ENCODE measurements at regions not wholly inside any gene's neighbourhood (a gene's known extent, or its start where the extent isn't known, plus 50 kb on each side); places are given as distances from the start of the nearest gene placed in this dataset.
"Not testable (repeated sequence)": the region's sequence is repeated elsewhere in the genome, so short reads cannot be mapped to it uniquely, and the experiment has no call there.

DNA sequence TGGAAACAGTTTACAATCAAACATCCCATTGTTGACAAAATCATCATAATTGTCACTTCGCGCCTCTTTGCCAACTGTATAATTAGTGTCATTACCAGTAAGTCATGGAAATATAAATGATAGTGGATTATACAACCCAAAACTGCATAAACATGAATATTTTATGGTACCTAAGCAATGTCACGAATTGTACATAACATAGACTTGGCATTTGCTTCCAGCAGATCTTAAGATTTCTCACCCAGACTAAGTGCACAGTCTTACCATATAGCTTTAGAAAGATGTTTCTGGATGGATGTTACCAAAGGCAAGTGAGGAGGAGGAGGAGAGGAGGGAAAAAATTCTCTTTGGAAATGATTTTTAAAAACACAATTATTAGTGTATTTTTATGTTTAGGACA, 113.4 kb upstream of the TAS2R1 start:
- H3K9me3 ChIP-seq (ENCODE audit: control insufficient read depth, low read length): no peaks in the 10 kb centered on the region
- no peaks in the 10 kb centered on the region for H3K36me3 ChIP-seq (ENCODE audit: control insufficient read depth, insufficient read depth, low read length)
- no peak overlapping the region for H3K27ac ChIP-seq (ENCODE audit: low read depth, low read length, severe bottlenecking)
- H3K4me1 ChIP-seq (ENCODE audit: control insufficient read depth, insufficient read depth, low read length, poor library complexity, severe bottlenecking): no peaks in the 10 kb centered on the region
- no CpG with 5 or more reads among the region's 3 CpGs for WGBS, 2 experiments (ENCODE audit: insufficient coverage in 2 of 2)
- no peak overlapping the region for H3K4me3 ChIP-seq (ENCODE audit: extremely low read depth, insufficient read depth, low read length, poor library complexity, severe bottlenecking)

DNA sequence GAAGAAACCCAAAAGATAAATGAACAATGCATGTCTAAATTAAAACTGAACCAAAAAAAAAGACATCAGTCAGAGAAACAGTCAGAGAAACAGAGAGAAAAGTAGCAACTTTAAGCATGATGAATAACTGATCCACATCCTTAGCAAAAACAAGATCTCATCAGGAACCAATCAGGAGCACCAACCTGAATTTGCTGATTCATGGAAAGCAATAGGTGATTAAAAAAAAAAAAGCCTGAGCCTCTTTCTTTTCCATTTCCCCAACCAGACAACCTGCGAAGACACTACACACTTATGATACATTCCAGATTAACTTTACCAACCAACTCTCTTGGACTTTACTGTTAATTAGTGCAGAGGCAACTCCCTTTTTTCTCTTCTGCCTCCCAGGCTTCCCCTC, 112.7 kb upstream of the TAS2R1 start:
- 100% methylated on average over 1 of the region's 1 CpG; no CpG with 5 or more reads in 1 of the 2 experiments for WGBS, 2 experiments (ENCODE audit: insufficient coverage in 2 of 2)
- Histone ChIP-seq H3K4me1 (ENCODE audit: control insufficient read depth, insufficient read depth, low read length, poor library complexity, severe bottlenecking) (no peaks in the 10 kb centered on the region), H3K9me3 (ENCODE audit: control insufficient read depth, low read length) (no peaks in the 10 kb centered on the region)

DNA sequence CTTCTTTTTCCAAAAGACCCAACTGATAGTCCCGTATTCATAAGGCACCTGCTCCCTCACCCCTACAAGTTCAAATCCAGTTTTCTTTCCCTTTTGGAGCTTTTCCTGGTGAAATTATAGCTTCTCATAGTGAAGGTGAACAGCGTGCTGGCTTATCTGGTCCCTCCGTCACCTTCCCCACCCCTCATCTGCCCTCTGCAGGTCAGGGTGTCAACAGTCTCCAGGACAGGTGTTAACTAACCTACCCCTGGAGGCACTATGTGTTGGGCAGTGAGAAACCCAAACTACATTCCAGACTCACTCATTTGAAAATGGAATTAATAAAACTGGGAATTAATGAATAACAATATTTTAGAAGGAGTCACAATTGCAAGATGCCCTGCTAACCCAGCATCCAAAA, 109.0 kb upstream of the TAS2R1 start:
- Histone ChIP-seq H3K4me1 (ENCODE audit: control insufficient read depth, insufficient read depth, low read length, poor library complexity, severe bottlenecking) (no peaks in the 10 kb centered on the region), H3K36me3 (ENCODE audit: control insufficient read depth, insufficient read depth, low read length) (no peaks in the 10 kb centered on the region), H3K27ac (ENCODE audit: low read depth, low read length, severe bottlenecking) (no peak overlapping the region), H3K4me3 (ENCODE audit: extremely low read depth, insufficient read depth, low read length, poor library complexity, severe bottlenecking) (no peak overlapping the region), H3K9me3 (ENCODE audit: control insufficient read depth, low read length) (no peaks in the 10 kb centered on the region)
- WGBS, 2 experiments (ENCODE audit: insufficient coverage in 2 of 2): 100% methylated on average over 1 of the region's 3 CpGs; no CpG with 5 or more reads in 1 of the 2 experiments

More for the DNA sequence above, 112.7 kb upstream of the TAS2R1 start:
- no peak overlapping the region for H3K4me3 ChIP-seq (ENCODE audit: extremely low read depth, insufficient read depth, low read length, poor library complexity, severe bottlenecking)
- no peak overlapping the region for H3K27ac ChIP-seq (ENCODE audit: low read depth, low read length, severe bottlenecking)
- no peaks in the 10 kb centered on the region for H3K36me3 ChIP-seq (ENCODE audit: control insufficient read depth, insufficient read depth, low read length)

DNA sequence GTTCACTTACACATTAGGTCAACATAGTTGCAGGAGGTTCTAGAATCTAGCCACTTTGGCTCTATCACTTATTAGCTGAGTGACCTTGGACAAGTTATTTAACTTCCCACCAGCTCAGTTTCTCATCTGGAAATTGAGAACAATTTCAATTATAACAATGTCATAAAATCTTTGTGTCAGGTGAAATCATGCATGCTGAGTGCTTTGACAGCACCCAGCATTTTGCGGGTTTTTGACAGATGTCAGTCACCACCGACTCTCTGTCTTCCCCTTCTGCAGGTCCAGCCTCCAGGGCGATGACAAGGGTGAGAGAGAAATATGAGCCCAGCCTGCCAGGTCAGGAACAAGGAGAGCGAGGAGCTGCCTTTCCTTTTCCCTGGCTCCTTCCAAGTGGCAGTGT, 107.1 kb upstream of the TAS2R1 start:
- 83 to 100% methylated on average over 2 to 3 of the region's 4 CpGs for WGBS, 2 experiments (ENCODE audit: insufficient coverage in 2 of 2)
- no peaks in the 10 kb centered on the region for H3K36me3 ChIP-seq (ENCODE audit: control insufficient read depth, insufficient read depth, low read length)
- H3K4me3 ChIP-seq (ENCODE audit: extremely low read depth, insufficient read depth, low read length, poor library complexity, severe bottlenecking): no peak overlapping the region
- no peaks in the 10 kb centered on the region for H3K9me3 ChIP-seq (ENCODE audit: control insufficient read depth, low read length)
- no peaks in the 10 kb centered on the region for H3K4me1 ChIP-seq (ENCODE audit: control insufficient read depth, insufficient read depth, low read length, poor library complexity, severe bottlenecking)
- H3K27ac ChIP-seq (ENCODE audit: low read depth, low read length, severe bottlenecking): no peak overlapping the region

DNA sequence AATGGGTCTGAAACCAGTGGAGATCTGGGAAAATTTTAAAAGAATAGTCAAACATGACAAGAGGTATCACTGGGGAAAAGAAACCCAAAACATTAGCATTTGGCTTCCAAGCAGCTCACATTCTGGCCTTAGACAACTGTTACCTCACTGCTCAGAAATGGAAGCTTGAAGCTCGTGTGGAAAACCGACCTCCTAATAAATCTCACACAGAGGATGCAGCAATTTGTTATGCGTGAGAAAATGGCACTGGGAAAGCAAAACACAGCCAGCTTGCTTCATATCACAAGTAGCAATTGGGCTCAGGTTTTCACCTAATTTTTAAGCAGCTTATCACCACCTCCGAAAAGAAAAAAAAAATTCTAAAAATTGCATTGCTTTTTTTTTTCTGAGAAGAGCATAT, 103.3 kb upstream of the TAS2R1 start:
- Histone ChIP-seq H3K36me3 (ENCODE audit: control insufficient read depth, insufficient read depth, low read length) (no peaks in the 10 kb centered on the region), H3K27ac (ENCODE audit: low read depth, low read length, severe bottlenecking) (no peak overlapping the region), H3K4me1 (ENCODE audit: control insufficient read depth, insufficient read depth, low read length, poor library complexity, severe bottlenecking) (no peaks in the 10 kb centered on the region), H3K9me3 (ENCODE audit: control insufficient read depth, low read length) (no peaks in the 10 kb centered on the region), H3K4me3 (ENCODE audit: extremely low read depth, insufficient read depth, low read length, poor library complexity, severe bottlenecking) (no peak overlapping the region)
- WGBS, 2 experiments (ENCODE audit: insufficient coverage in 2 of 2): 69 to 94% methylated on average over 2 to 3 of the region's 4 CpGs

DNA sequence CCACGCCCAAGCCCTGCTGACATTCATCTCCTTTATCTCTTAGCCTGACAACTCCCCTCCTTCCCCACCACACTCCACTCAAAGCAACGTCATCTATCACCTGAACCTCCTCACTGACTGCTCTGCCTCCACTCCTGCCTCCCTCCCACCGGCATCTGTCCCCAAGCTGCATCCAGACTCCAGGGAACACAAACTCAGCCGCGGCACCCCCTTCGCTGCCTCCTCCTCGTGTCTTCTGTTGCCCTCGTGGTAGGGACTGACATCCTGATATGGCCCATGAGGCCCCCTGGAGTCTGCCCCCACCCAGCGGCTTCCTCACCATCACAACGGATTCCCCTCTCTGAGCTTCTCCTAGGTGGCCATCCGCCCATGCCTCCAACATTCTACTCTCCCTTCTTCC, 101.0 kb upstream of the TAS2R1 start:
- WGBS, 2 experiments (ENCODE audit: insufficient coverage in 2 of 2): 88 to 92% methylated on average over 11 of the region's 11 CpGs
- Histone ChIP-seq H3K4me1 (ENCODE audit: control insufficient read depth, insufficient read depth, low read length, poor library complexity, severe bottlenecking) (no peaks in the 10 kb centered on the region), H3K9me3 (ENCODE audit: control insufficient read depth, low read length) (no peaks in the 10 kb centered on the region), H3K27ac (ENCODE audit: low read depth, low read length, severe bottlenecking) (no peak overlapping the region), H3K4me3 (ENCODE audit: extremely low read depth, insufficient read depth, low read length, poor library complexity, severe bottlenecking) (no peak overlapping the region), H3K36me3 (ENCODE audit: control insufficient read depth, insufficient read depth, low read length) (no peaks in the 10 kb centered on the region)

DNA sequence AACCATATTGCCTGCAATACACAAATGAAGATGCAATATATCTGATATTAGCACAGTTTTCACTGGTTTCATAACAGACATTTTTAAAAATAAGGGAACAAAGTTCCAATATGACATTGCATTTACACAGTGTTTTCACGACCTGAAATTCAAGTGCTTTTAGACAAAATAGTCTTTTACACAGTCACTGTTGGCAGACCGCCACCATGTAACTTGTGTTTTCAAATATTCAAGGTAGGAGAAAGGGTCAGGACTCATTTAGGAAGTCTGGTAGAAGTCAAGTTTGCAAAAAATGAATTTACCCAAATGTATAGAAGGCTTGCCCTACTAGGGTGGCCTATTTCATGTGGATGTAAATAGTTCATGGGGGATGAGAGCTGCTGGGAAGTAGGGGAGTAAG, 98.1 kb upstream of the TAS2R1 start:
- Histone ChIP-seq H3K9me3 (ENCODE audit: control insufficient read depth, low read length) (no peaks in the 10 kb centered on the region), H3K4me3 (ENCODE audit: extremely low read depth, insufficient read depth, low read length, poor library complexity, severe bottlenecking) (no peak overlapping the region), H3K36me3 (ENCODE audit: control insufficient read depth, insufficient read depth, low read length) (no peaks in the 10 kb centered on the region), H3K27ac (ENCODE audit: low read depth, low read length, severe bottlenecking) (no peak overlapping the region), H3K4me1 (ENCODE audit: control insufficient read depth, insufficient read depth, low read length, poor library complexity, severe bottlenecking) (no peaks in the 10 kb centered on the region)
- 83 to 100% methylated on average over 1 to 2 of the region's 2 CpGs for WGBS, 2 experiments (ENCODE audit: insufficient coverage in 2 of 2)

DNA sequence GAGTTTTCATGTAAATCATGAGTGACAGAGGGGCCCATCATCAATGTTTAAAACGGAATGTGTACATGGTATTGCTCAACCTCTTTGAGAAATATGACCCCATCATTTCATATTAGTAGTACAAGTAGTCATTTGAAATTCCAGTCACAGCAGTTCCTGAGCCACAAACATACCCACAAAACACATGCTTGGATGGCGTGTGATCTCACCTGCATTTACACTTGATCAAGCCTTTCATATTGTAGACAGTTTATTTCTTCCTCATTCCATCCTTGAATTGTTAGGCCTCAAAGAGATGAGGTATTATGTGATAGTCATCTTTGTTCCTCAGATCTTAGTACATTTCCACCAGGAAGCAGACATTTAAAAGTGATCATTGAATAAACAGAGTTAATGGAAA, 96.8 kb upstream of the TAS2R1 start:
- no peaks in the 10 kb centered on the region for H3K4me1 ChIP-seq (ENCODE audit: control insufficient read depth, insufficient read depth, low read length, poor library complexity, severe bottlenecking)
- WGBS, 2 experiments (ENCODE audit: insufficient coverage in 2 of 2): 100% methylated on average over 1 of the region's 2 CpGs; no CpG with 5 or more reads in 1 of the 2 experiments

DNA sequence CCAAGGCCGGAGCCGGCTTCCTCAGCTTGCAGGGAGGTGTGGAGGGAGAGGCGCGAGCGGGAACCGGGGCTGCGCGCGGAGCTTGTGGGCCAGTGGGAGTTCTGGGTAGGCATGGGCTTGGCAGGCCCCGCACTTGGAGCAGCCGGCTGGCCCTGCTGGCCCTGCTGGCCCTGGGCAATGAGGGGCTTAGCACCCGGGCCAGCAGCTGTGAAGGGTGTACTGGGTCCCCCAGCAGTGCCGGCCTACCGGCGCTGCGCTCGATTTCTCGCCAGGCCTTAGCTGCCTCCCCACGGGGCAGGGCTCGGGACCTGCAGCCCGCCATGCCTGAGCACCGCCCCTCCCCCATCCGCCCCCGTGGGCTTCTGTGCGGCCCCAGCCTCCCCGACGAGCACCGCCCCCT, 95.1 kb upstream of the TAS2R1 start:
- H3K27ac ChIP-seq (ENCODE audit: low read depth, low read length, severe bottlenecking); H3K4me1 ChIP-seq (ENCODE audit: control insufficient read depth, insufficient read depth, low read length, poor library complexity, severe bottlenecking); H3K36me3 ChIP-seq (ENCODE audit: control insufficient read depth, insufficient read depth, low read length); H3K4me3 ChIP-seq (ENCODE audit: extremely low read depth, insufficient read depth, low read length, poor library complexity, severe bottlenecking); H3K9me3 ChIP-seq (ENCODE audit: control insufficient read depth, low read length): not testable (repeated sequence)
- 98 to 99% methylated on average over 20 to 22 of the region's 28 CpGs for WGBS, 2 experiments (ENCODE audit: insufficient coverage in 2 of 2)

More for the DNA sequence above, 96.8 kb upstream of the TAS2R1 start:
- Histone ChIP-seq H3K4me3 (ENCODE audit: extremely low read depth, insufficient read depth, low read length, poor library complexity, severe bottlenecking) (no peak overlapping the region), H3K9me3 (ENCODE audit: control insufficient read depth, low read length) (no peaks in the 10 kb centered on the region), H3K36me3 (ENCODE audit: control insufficient read depth, insufficient read depth, low read length) (no peaks in the 10 kb centered on the region), H3K27ac (ENCODE audit: low read depth, low read length, severe bottlenecking) (no peak overlapping the region)

DNA sequence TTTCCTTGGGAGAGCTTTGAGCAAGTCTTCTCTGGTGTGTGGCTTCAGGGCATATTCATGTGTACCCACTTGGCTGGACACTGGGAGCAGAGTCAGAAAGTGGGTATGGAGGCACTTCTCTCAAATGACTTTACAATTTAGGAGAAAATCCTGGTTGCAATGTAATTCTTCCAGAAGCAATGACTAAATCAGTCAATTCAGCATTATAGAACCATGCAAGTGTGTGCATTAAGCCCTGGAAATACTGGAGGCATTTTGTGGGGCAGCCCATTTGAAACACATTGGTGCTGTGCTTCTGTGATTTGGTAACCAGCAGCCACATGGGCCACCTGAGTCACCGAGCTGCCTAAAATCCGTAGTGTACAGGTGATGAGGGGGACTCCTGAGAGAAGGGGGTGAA, 94.6 kb upstream of the TAS2R1 start:
- Histone ChIP-seq H3K4me3 (ENCODE audit: extremely low read depth, insufficient read depth, low read length, poor library complexity, severe bottlenecking) (no peak overlapping the region), H3K9me3 (ENCODE audit: control insufficient read depth, low read length) (no peaks in the 10 kb centered on the region), H3K27ac (ENCODE audit: low read depth, low read length, severe bottlenecking) (no peak overlapping the region), H3K36me3 (ENCODE audit: control insufficient read depth, insufficient read depth, low read length) (no peaks in the 10 kb centered on the region), H3K4me1 (ENCODE audit: control insufficient read depth, insufficient read depth, low read length, poor library complexity, severe bottlenecking) (no peaks in the 10 kb centered on the region)
- 93 to 100% methylated on average over 2 of the region's 2 CpGs for WGBS, 2 experiments (ENCODE audit: insufficient coverage in 2 of 2)

DNA sequence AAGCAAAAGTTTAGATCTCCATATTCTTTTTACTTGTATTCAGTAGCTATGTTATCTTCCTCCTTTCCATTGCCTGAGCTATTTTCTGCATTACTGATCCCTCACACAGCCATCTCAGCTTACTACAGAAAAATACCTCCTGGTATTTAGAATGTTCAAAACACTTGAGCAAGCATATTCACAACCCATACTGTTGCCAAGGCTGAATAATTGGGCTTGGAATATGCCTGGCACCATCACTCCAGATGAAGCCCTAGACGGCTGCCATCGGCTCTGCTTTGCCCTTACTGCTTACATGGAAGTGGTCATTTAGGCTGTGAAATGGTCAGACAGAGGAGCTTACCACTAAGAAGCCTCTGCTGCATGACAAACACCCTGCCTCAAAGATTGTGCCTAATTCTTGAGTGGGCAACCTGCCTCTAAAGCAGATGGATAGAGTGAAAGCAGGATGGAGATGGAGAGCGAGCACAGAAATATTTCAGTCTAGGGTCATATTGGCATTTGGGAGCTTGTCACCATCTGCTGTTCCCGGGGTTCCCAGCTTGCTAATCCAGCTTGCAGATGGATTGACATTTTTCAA, 92.5 kb upstream of the TAS2R1 start:
- Histone ChIP-seq H3K36me3 (ENCODE audit: control insufficient read depth, insufficient read depth, low read length) (no peaks in the 10 kb centered on the region), H3K4me3 (ENCODE audit: extremely low read depth, insufficient read depth, low read length, poor library complexity, severe bottlenecking) (no peak overlapping the region)
- 93 to 100% methylated on average over 2 to 4 of the region's 4 CpGs for WGBS, 2 experiments (ENCODE audit: insufficient coverage in 2 of 2)

More for the DNA sequence above, 92.5 kb upstream of the TAS2R1 start:
- Histone ChIP-seq H3K9me3 (ENCODE audit: control insufficient read depth, low read length) (no peaks in the 10 kb centered on the region), H3K4me1 (ENCODE audit: control insufficient read depth, insufficient read depth, low read length, poor library complexity, severe bottlenecking) (peaks cover 3% of the 10 kb centered on the region), H3K27ac (ENCODE audit: low read depth, low read length, severe bottlenecking) (no peak overlapping the region)

All from mesodermal cell (in vitro differentiated cells).